Trophoblast cell (in vitro differentiated cells and primary cell): ENCODE measurements at regions not wholly inside any gene's neighbourhood (a gene's known extent, or its start where the extent isn't known, plus 50 kb on each side); places are given as distances from the start of the nearest gene placed in this dataset.

Experiments used
- DNase-seq, 2 donors: peaks; one replicate each; pipeline ENCODE4 v3.0.0-alpha.2; 2016
- H2AFZ ChIP-seq: 2 replicates; pipeline ENCODE4 v1.6.1; 2013; ENCODE audit warnings: low read length, moderate library complexity, mild to moderate bottlenecking; ENCODE audit not compliant: insufficient read depth, poor library complexity
- H2AK5ac ChIP-seq: 2 replicates; pipeline ENCODE4 v1.6.1; 2013; ENCODE audit warnings: mild to moderate bottlenecking, low read length
- H2BK120ac ChIP-seq: 2 replicates; pipeline ENCODE4 v1.6.1; 2013; ENCODE audit warnings: low read length, mild to moderate bottlenecking, moderate library complexity; ENCODE audit not compliant: insufficient read depth, poor library complexity
- H2BK12ac ChIP-seq: 2 replicates; pipeline ENCODE4 v1.6.1; 2013; ENCODE audit warnings: mild to moderate bottlenecking, low read length, moderate library complexity
- H2BK5ac ChIP-seq: 2 replicates; pipeline ENCODE4 v1.6.1; 2013; ENCODE audit warnings: low read length, low read depth, moderate library complexity, mild to moderate bottlenecking; ENCODE audit not compliant: poor library complexity
- H3K14ac ChIP-seq: 2 replicates; pipeline ENCODE4 v1.6.1; 2013; ENCODE audit warnings: mild to moderate bottlenecking, low read length
- H3K18ac ChIP-seq: 2 replicates; pipeline ENCODE4 v1.6.1; 2013; ENCODE audit warnings: mild to moderate bottlenecking, low read length
- H3K23ac ChIP-seq: 2 replicates; pipeline ENCODE4 v1.6.1; 2013; ENCODE audit warnings: low read length
- H3K27ac ChIP-seq: 2 replicates; pipeline ENCODE4 v1.5.1; 2013; ENCODE audit warnings: low read depth, mild to moderate bottlenecking, inconsistent platforms, low read length, moderate library complexity
- H3K27me3 ChIP-seq: 2 replicates; pipeline ENCODE4 v1.6.1; 2013; ENCODE audit warnings: inconsistent platforms, mild to moderate bottlenecking, low read length, moderate library complexity; ENCODE audit not compliant: insufficient read depth
- H3K36me3 ChIP-seq, 2 experiments: 1 replicate in 1 of 2; 2 replicates in 1 of 2; pipeline ENCODE4 v1.6.1; 2013; ENCODE audit warnings: low read length in 2 of 2, mild to moderate bottlenecking in 2 of 2, moderate library complexity in 1 of 2; ENCODE audit not compliant: insufficient read depth in 2 of 2, control insufficient read depth in 1 of 2
- H3K4ac ChIP-seq: 2 replicates; pipeline ENCODE4 v1.6.1; 2013; ENCODE audit warnings: low read depth, mild to moderate bottlenecking, low read length, moderate library complexity
- H3K4me1 ChIP-seq, 2 experiments: 1 replicate in 1 of 2; 2 replicates in 1 of 2; pipeline ENCODE4 v1.6.1; 2013; ENCODE audit warnings: low read length in 2 of 2, mild to moderate bottlenecking in 2 of 2, moderate library complexity in 1 of 2; ENCODE audit not compliant: insufficient read depth in 2 of 2, control insufficient read depth in 1 of 2
- H3K4me2 ChIP-seq: 2 replicates; pipeline ENCODE4 v1.6.1; 2013; ENCODE audit warnings: inconsistent platforms, mild to moderate bottlenecking, low read length, moderate library complexity
- H3K4me3 ChIP-seq: 2 replicates; pipeline ENCODE4 v1.5.1; 2013; ENCODE audit warnings: mild to moderate bottlenecking, low read depth, low read length, inconsistent platforms
- H3K79me1 ChIP-seq: one replicate; pipeline ENCODE4 v1.6.1; 2013; ENCODE audit warnings: low read length
- H3K79me2 ChIP-seq: 2 replicates; pipeline ENCODE4 v1.6.1; 2013; ENCODE audit warnings: low read length, mild to moderate bottlenecking; ENCODE audit not compliant: control insufficient read depth, insufficient read depth, poor library complexity
- H3K9ac ChIP-seq: 2 replicates; pipeline ENCODE4 v1.6.1; 2013; ENCODE audit warnings: mild to moderate bottlenecking, low read length
- H3K9me3 ChIP-seq: 2 replicates; pipeline ENCODE4 v1.6.1; 2013; ENCODE audit warnings: low read depth, mild to moderate bottlenecking, control low read depth, inconsistent platforms, low read length; ENCODE audit not compliant: insufficient read depth
- H4K12ac ChIP-seq: 2 replicates; pipeline ENCODE4 v1.6.1; 2013; ENCODE audit warnings: low read depth, mild to moderate bottlenecking, low read length, moderate library complexity
- H4K8ac ChIP-seq: 2 replicates; pipeline ENCODE4 v1.6.1; 2013; ENCODE audit warnings: low read depth, mild to moderate bottlenecking, low read length, moderate library complexity
- H4K91ac ChIP-seq: one replicate; pipeline ENCODE4 v1.6.1; 2013; ENCODE audit warnings: low read depth, mild to moderate bottlenecking, low read length, moderate library complexity
- WGBS: extraction: QIAGEN DNeasy Blood & Tissue Kit; methylation state at CpG from one replicate; pipeline ENCODE4 v1.1.7; 2013; ENCODE audit warnings: missing lambda C conversion rate; ENCODE audit not compliant: insufficient read length, insufficient coverage; ENCODE audit errors: extremely low coverage; 5-methylcytosine and 5-hydroxymethylcytosine counted together

DNA sequence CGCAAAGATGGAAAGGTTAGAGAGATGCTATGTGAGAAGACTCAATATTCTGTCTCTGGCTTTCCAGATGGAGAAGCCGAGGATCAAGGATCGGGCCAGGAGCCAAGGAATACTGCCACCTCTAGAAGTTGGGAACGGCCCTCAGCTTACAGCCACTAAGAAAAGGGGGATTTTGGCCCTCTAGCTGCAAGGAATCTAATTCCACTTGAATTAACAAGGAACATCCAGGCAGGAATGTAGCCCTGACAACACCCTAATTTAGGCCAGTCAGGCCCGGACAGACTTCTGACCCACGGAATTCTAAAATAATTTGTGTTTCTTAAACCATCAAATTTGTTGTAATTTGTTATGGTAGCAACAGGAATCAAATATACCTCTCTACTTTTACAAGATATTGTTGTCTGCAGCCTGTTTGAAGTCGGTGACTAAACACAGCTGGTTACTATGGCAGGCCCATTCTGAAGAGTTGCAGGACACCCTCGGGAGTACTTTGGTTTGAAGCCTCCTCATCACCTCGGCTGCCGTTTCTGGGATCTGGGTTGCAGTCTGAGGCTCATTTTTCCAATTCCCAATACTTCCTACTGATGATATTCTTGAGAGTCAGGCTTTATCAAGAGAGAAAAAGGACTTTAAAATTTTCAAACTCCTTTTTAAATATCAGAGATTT is 1131.2 kb downstream of the TSN start:
- no peak overlapping the region for H3K4me2 ChIP-seq
- no peak overlapping the region for H2AK5ac ChIP-seq
- no peak overlapping the region for H3K4me3 ChIP-seq
- no peaks in the 10 kb centered on the region for H3K36me3 ChIP-seq
- no peak overlapping the region for H2BK120ac ChIP-seq
- H3K9me3 ChIP-seq, result no peaks in the 10 kb centered on the region
- H2BK5ac ChIP-seq, result no peak overlapping the region
- no peak overlapping the region for H4K12ac ChIP-seq
- no peaks in the 10 kb centered on the region for H3K79me2 ChIP-seq
- no peak overlapping the region for H3K27ac ChIP-seq
- H2BK12ac ChIP-seq, result no peak overlapping the region
- no peak overlapping the region for H3K23ac ChIP-seq
- H2AFZ ChIP-seq, result no peak overlapping the region
- H3K4ac ChIP-seq, result no peak overlapping the region
- DNase-seq, result no peak
- no CpG with 5 or more reads among the region's 10 CpGs for WGBS
- H3K18ac ChIP-seq, result no peak overlapping the region
- H3K79me1 ChIP-seq, result no peaks in the 10 kb centered on the region
- no peaks in the 10 kb centered on the region for H3K27me3 ChIP-seq
- H3K9ac ChIP-seq, result no peak overlapping the region
- H4K91ac ChIP-seq, result no peak overlapping the region
- no peak overlapping the region for H4K8ac ChIP-seq
- H3K14ac ChIP-seq, result no peak overlapping the region
- no peaks in the 10 kb centered on the region for H3K4me1 ChIP-seq

DNA sequence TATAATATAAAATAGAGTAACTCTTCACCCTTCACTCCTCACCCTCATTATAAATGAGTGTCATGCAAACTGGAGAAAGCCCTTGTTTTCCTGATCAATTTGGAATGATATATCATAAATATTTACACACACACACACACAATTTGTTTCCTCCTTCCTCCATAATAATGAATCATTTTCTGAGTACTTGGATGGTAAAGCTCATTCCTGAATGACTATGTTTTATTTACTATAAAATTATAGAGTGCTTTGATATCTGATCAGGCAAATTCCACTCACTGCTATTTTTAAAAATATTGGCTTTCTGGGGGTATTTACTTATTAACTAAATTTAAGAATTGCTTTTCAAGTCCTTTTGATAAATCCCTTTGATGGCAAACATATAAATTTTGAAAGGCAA is 1125.5 kb upstream of the CNTNAP5 start:
- H2BK5ac ChIP-seq, result no peak overlapping the region
- DNase-seq, result no peak
- no peak overlapping the region for H3K4me2 ChIP-seq
- H4K91ac ChIP-seq, result no peak overlapping the region
- H2AFZ ChIP-seq, result no peak overlapping the region
- H3K4me1 ChIP-seq, result no peaks in the 10 kb centered on the region
- no peak overlapping the region for H3K9ac ChIP-seq
- no peaks in the 10 kb centered on the region for H3K79me2 ChIP-seq
- H3K4ac ChIP-seq, result no peak overlapping the region
- no peak overlapping the region for H4K8ac ChIP-seq
- H2AK5ac ChIP-seq, result no peak overlapping the region
- H2BK12ac ChIP-seq, result no peak overlapping the region
- no peaks in the 10 kb centered on the region for H3K36me3 ChIP-seq
- no peaks in the 10 kb centered on the region for H3K9me3 ChIP-seq
- no peaks in the 10 kb centered on the region for H3K27me3 ChIP-seq
- H3K79me1 ChIP-seq, result no peaks in the 10 kb centered on the region
- H3K4me3 ChIP-seq, result no peak overlapping the region
- H4K12ac ChIP-seq, result no peak overlapping the region
- H3K27ac ChIP-seq, result no peak overlapping the region
- no peak overlapping the region for H3K23ac ChIP-seq
- no peak overlapping the region for H2BK120ac ChIP-seq
- no peak overlapping the region for H3K18ac ChIP-seq
- no peak overlapping the region for H3K14ac ChIP-seq

DNA sequence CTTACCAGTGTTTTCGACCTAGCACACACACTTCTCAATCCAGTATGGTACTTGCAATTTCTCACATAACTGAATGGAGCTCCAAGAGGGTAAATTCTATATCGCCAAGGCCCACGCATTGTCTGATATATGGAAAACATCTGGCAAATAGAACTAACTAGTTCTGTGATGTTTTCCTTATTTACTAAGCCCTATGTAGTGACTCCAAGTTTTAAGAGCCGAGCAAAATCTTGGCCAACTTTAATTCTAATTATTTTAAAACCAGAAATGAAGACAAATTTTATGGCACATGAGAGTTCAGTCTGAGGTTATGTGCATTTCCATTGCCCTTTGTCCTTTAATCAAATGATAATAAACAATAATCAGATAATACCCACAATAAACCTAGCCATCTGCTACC is 1119.7 kb upstream of the CNTNAP5 start:
- Histone ChIP-seq H4K8ac (no peak overlapping the region), H3K14ac (no peak overlapping the region), H3K27me3 (no peaks in the 10 kb centered on the region), H3K4me3 (no peak overlapping the region), H2BK120ac (no peak overlapping the region), H3K23ac (no peak overlapping the region), H3K79me2 (no peaks in the 10 kb centered on the region), H3K9ac (no peak overlapping the region), H4K12ac (no peak overlapping the region), H3K4me1 (no peaks in the 10 kb centered on the region), H3K27ac (no peak overlapping the region), H3K79me1 (no peaks in the 10 kb centered on the region), H2BK5ac (no peak overlapping the region), H3K4ac (no peak overlapping the region), H2AK5ac (no peak overlapping the region), H3K9me3 (no peaks in the 10 kb centered on the region), H3K36me3 (no peaks in the 10 kb centered on the region), H2BK12ac (no peak overlapping the region), H4K91ac (no peak overlapping the region), H3K4me2 (no peak overlapping the region), H3K18ac (no peak overlapping the region), H2AFZ (no peak overlapping the region)
- no peak for DNase-seq
- WGBS, result no CpG with 5 or more reads among the region's 4 CpGs

DNA sequence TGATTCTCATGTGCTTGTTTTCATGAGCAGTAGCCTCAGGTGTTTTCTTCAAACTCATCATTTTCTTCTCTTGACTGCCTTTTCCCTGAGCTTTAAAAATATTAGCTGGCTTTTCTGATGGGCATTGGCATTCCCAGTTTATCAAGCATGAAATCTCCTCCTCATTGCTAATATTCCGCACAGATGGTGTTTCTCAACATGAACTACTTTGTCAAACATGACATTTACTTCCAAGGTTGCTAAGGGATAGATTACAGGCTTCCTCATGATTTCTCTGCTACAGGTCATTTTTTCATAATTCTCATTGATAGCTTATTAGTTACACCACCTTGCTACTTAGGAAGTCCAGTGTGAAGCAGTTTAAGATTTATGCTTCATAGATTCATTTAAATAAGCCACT is 1116.9 kb upstream of the CNTNAP5 start:
- Histone ChIP-seq H3K4me2 (no peak overlapping the region), H2BK120ac (no peak overlapping the region), H3K18ac (no peak overlapping the region), H3K9ac (no peak overlapping the region), H2AK5ac (no peak overlapping the region), H2AFZ (no peak overlapping the region), H3K14ac (no peak overlapping the region), H3K4ac (no peak overlapping the region), H3K23ac (no peak overlapping the region), H4K12ac (no peak overlapping the region), H3K4me1 (no peaks in the 10 kb centered on the region), H3K79me2 (no peaks in the 10 kb centered on the region), H3K9me3 (no peaks in the 10 kb centered on the region), H2BK5ac (no peak overlapping the region), H3K36me3 (no peaks in the 10 kb centered on the region), H3K79me1 (no peaks in the 10 kb centered on the region), H3K27ac (no peak overlapping the region), H3K27me3 (no peaks in the 10 kb centered on the region), H2BK12ac (no peak overlapping the region), H3K4me3 (no peak overlapping the region), H4K8ac (no peak overlapping the region), H4K91ac (no peak overlapping the region)
- DNase-seq, result no peak
- WGBS, result no CpG with 5 or more reads among the region's 1 CpG
